Fibroblast of pulmonary artery (primary cell): ENCODE measurements at regions not wholly inside any gene's neighbourhood (a gene's known extent, or its start where the extent isn't known, plus 50 kb on each side); places are given as distances from the start of the nearest gene placed in this dataset.

Experiments
- DNase-seq: peaks from one replicate; pipeline ENCODE4 v3.0.0-alpha.2; 2010; ENCODE audit warnings: low read depth
- H3K4me3 ChIP-seq: replicated peaks from 2 replicates; pipeline ENCODE4 v1.5.1; 2011; ENCODE audit warnings: low read depth, mild to moderate bottlenecking, control low read depth, low read length, moderate library complexity
- CTCF ChIP-seq: IDR thresholded peaks from 2 replicates; pipeline ENCODE4 v1.5.1; 2011; ENCODE audit warnings: mild to moderate bottlenecking, control low read depth, low read length, inconsistent platforms; ENCODE audit errors: missing control alignments

- TF ChIP-seq CTCF, result no peak
- no peak overlapping the region for H3K4me3 ChIP-seq
- DNase-seq, result no peak
Measured at GRCh38 chr9:7229571-7229970, 471.8 kb downstream of the KDM4C start.

- no peak for TF ChIP-seq CTCF
- DNase-seq, result no peak
- H3K4me3 ChIP-seq, result no peak overlapping the region
Measured at GRCh38 chr9:7228726-7229125, 471.0 kb downstream of the KDM4C start.

- no peak for TF ChIP-seq CTCF
- no peak overlapping the region for H3K4me3 ChIP-seq
- no peak for DNase-seq
Measured at GRCh38 chr9:7227951-7228350, 470.2 kb downstream of the KDM4C start.

GRCh38 chr9:7226007-7226640 lies 468.4 kb downstream of the KDM4C start:
- TF ChIP-seq CTCF, result no peak
- no peak for DNase-seq
- no peak overlapping the region for H3K4me3 ChIP-seq
